MM.1S (cell line): ENCODE measurements at regions not wholly inside any gene's neighbourhood (a gene's known extent, or its start where the extent isn't known, plus 50 kb on each side); places are given as distances from the start of the nearest gene placed in this dataset.

ENCODE experiments used
- CTCF ChIP-seq: fragments of 300-600 bp; sonication (generic); IDR thresholded peaks from 2 replicates; pipeline ENCODE4 v1.5.1; 2016; ENCODE audit warnings: antibody characterized with exemption, low read length, mixed read lengths
- EZH2 ChIP-seq: fragments of 300-600 bp; sonication (generic); optimal IDR thresholded peaks from 2 replicates; pipeline ENCODE3; 2017; ENCODE audit warnings: low read depth, mild to moderate bottlenecking, antibody characterized with exemption, low read length, mixed read lengths

GRCh38 chr4:105059337-105059736, 87.3 kb upstream of the TET2 start:
- TF ChIP-seq CTCF (no peak), EZH2 (no peak)
